ENCODE measurements at regions not wholly inside any gene's neighbourhood (a gene's known extent, or its start where the extent isn't known, plus 50 kb on each side); places are given as distances from the start of the nearest gene placed in this dataset.

- TF ChIP-seq CTCF (IDR thresholded peaks at IDR 0.05; ENCODE audit: unreplicated experiment in 3 of 3), result no peak
- no peaks in the 10 kb centered on the region for H3K4me1 Mint-ChIP-seq
- H3K4me3 Mint-ChIP-seq, result no peak overlapping the region
- no peaks in the 10 kb centered on the region for H3K36me3 Mint-ChIP-seq (ENCODE audit: low read depth)
- peaks cover 8% of the 10 kb centered on the region for H3K27me3 Mint-ChIP-seq (ENCODE audit: low read depth)
- no peak overlapping the region for H3K27ac Mint-ChIP-seq
- H3K9me3 Mint-ChIP-seq, result peaks cover 3% of the 10 kb centered on the region
These were observed 191.3 kb upstream of the CRY1 start for GRCh38 chr12:107284692-107285091.

DNA sequence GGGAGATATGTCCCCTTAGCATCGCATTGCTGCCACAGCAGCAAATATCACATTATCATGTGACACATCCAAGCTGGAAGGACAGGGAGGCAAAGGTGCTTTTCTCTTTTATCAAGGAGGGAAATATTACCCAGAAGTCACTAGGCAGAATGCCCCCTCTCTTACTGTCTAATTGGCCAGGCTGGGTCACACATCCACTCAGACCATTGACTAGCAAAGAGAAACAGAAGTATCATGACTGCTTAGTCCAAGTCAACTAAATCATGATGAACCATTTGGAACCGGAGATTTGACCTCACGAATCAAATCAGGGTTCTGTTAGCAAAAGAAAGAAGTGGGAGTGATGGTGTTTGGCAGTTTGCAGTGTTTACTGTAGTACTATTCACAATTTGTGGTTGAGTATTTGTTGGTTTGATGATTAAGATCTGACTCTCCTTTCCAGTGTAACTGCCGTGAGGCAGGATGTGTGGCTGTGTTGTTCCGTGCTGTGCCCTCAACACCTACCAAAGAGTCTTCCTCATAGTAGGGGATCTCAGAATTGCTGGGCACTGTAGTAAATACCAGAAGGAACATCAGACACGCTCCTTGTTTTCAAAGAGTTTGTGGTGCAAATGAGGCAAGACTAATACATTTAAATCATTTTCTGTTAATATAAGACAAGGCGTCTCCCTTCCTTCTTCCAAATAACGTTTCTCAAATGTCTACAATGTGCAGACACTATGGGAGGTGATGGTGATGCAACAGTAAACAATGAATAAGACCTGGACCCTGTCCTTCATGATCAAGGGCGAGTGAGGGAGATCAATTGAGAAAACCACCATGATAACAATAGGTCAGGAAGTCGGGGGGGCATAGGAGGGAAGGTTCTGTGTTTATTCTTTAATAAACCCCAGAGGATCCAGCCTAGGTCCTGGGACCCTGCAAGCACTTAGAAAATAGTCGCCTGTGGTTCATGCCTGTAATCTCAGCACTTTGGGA is 194.4 kb upstream of the CRY1 start:
- Mint-ChIP-seq H3K27ac (no peak overlapping the region), H3K4me1 (no peaks in the 10 kb centered on the region), H3K9me3 (no peaks in the 10 kb centered on the region), H3K27me3 (ENCODE audit: low read depth) (no peaks in the 10 kb centered on the region), H3K4me3 (no peak overlapping the region), H3K36me3 (ENCODE audit: low read depth) (no peaks in the 10 kb centered on the region)
- TF ChIP-seq CTCF (IDR thresholded peaks at IDR 0.05; ENCODE audit: unreplicated experiment in 3 of 3), result no peak

DNA sequence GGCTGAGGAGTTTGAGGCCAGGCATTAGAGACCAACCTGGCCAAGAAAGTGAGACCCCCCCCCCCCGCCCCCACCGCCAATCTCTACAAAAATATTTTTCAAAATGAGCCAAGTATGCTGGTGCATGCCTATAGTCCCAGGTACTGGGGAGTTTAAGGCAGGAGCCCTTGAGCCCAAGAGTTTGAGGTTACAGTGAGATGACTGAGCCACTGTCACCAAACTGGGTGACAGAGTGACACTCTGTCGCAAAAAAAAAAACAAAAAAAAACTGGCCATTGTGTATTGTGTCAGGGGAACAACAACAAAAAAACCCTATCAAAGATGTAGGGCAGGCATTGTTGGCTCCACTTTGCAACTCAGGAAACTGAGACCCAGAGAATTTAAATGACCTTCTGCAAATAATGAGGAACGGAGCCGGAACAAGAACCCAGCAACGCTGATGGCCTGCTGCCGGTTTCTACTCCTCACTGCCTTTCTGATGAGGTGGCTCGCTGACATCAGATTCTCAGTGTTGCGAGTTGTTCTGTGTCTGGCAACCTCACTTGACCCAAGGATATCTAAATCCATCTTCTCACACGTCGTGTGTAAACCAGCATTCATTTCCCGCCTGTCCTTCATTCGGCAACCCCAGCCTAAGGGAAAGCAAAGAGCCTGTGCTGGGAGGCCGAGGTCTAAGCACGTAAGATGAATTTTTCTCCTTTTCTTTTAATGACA is 195.2 kb upstream of the CRY1 start:
- Mint-ChIP-seq H3K4me1 (no peaks in the 10 kb centered on the region), H3K27me3 (ENCODE audit: low read depth) (no peaks in the 10 kb centered on the region), H3K27ac (no peak overlapping the region), H3K4me3 (no peak overlapping the region), H3K36me3 (ENCODE audit: low read depth) (no peaks in the 10 kb centered on the region), H3K9me3 (no peaks in the 10 kb centered on the region)
- no peak for TF ChIP-seq CTCF (IDR thresholded peaks at IDR 0.05; ENCODE audit: unreplicated experiment in 3 of 3)

- Mint-ChIP-seq H3K36me3 (ENCODE audit: low read depth) (no peaks in the 10 kb centered on the region), H3K4me1 (no peaks in the 10 kb centered on the region), H3K9me3 (no peaks in the 10 kb centered on the region), H3K4me3 (no peak overlapping the region), H3K27me3 (ENCODE audit: low read depth) (peaks cover 9% of the 10 kb centered on the region), H3K27ac (no peak overlapping the region)
- no peak for TF ChIP-seq CTCF (IDR thresholded peaks at IDR 0.05; ENCODE audit: unreplicated experiment in 3 of 3)
These were observed 197.7 kb upstream of the CRY1 start for GRCh38 chr12:107291018-107291417.

DNA sequence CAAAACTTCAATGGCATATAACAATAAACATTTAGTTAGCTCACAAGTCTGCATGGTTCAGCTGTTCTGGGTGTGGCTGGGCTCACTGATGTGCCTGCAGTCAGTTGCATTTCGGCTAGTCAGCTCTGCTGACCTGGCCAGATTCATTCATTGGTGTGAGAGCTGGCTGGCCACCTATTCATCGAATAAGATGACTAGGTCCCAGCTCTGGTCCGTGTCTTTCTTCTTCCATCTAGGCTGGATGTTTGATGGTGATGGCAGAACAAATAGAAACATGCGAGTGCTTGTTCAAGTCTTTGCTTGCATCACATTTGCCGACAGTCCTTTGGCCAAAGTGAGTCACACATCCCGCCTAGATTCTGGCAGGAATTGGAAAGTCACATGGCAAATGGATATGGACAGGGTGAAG is 203.3 kb upstream of the CRY1 start:
- no peak overlapping the region for H3K4me3 Mint-ChIP-seq
- H3K4me1 Mint-ChIP-seq, result no peaks in the 10 kb centered on the region
- H3K27ac Mint-ChIP-seq, result no peak overlapping the region
- H3K36me3 Mint-ChIP-seq (ENCODE audit: low read depth), result no peaks in the 10 kb centered on the region
- no peak for TF ChIP-seq CTCF (IDR thresholded peaks at IDR 0.05; ENCODE audit: unreplicated experiment in 3 of 3)
- peaks cover 32% of the 10 kb centered on the region for H3K27me3 Mint-ChIP-seq (ENCODE audit: low read depth)
- no peaks in the 10 kb centered on the region for H3K9me3 Mint-ChIP-seq
